ENCODE measurements at regions not wholly inside any gene's neighbourhood (a gene's known extent, or its start where the extent isn't known, plus 50 kb on each side); places are given as distances from the start of the nearest gene placed in this dataset.
A peak's percentile ranks its signal among the peaks of the same experiment; 100 is the strongest.

DNA sequence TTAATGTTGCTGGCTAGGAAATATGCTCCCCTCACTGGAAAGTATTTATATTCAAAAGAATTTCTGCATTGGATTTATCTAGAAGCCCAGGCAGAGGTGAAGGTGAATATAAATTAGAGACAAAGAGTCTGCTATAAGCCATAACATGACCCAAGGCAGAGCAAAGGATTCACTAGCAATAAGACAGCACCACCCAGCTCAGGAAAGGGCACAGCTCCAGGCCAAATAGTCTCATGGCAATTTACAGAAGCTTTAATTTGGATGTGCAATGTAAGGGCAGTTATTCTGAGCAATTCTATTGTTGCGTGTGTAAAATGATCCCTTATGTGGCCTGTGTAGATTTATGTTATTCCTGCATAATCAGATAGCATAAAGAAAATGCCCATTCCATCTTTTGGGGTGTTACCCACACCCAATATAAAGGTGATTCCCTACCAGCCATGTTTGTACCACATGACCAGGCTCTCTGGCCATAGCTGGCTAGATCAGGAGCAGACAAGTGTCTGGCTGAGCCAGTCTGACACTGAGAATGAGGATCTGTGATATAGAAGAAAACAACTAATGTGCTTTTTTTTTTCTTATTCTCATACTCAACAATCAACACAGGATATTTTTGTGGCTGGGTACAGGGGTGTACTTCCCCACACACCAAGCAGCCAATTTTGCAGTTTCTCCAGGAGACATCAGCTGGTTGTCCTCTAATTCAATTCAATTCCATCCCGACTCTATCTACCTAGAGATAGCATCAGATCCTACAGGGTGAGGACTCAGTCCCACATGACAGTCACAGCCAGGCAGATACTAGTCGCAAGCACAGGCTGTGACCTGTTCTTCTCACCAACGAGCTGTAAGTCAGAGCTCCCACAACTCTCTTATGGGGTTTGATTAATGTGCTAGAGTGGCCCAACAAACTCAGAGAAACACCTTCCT, 181.4 kb downstream of the KCTD15 start:
- no peak for DNase-seq (ENCODE audit: low spot score in 2 of 2)
- Histone ChIP-seq H3K9me3 (peaks cover 0 to 7% (median 0%) of the 10 kb centered on the region in 4 donors), H3K4me1 (no peaks in the 10 kb centered on the region), H3K27me3 (no peaks in the 10 kb centered on the region), H3K36me3 (no peaks in the 10 kb centered on the region), H3K27ac (no peak overlapping the region), H3K4me3 (no peak overlapping the region)
- 80 to 82% methylated on average over 4 of the region's 4 CpGs for WGBS, 2 donors
- TF ChIP-seq POLR2A (IDR thresholded peaks at IDR 0.05) (no peak), EP300 (IDR thresholded peaks at IDR 0.05) (no peak)
- TF ChIP-seq, protein P1, sequence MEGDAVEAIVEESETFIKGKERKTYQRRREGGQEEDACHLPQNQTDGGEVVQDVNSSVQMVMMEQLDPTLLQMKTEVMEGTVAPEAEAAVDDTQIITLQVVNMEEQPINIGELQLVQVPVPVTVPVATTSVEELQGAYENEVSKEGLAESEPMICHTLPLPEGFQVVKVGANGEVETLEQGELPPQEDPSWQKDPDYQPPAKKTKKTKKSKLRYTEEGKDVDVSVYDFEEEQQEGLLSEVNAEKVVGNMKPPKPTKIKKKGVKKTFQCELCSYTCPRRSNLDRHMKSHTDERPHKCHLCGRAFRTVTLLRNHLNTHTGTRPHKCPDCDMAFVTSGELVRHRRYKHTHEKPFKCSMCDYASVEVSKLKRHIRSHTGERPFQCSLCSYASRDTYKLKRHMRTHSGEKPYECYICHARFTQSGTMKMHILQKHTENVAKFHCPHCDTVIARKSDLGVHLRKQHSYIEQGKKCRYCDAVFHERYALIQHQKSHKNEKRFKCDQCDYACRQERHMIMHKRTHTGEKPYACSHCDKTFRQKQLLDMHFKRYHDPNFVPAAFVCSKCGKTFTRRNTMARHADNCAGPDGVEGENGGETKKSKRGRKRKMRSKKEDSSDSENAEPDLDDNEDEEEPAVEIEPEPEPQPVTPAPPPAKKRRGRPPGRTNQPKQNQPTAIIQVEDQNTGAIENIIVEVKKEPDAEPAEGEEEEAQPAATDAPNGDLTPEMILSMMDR (IDR thresholded peaks at IDR 0.05), result no peak

- Histone ChIP-seq H3K9me3 (peaks cover 0 to 12% (median 0%) of the 10 kb centered on the region in 4 donors), H3K36me3 (no peaks in the 10 kb centered on the region), H3K4me1 (no peaks in the 10 kb centered on the region), H3K27me3 (no peaks in the 10 kb centered on the region), H3K4me3 (no peak overlapping the region), H3K27ac (no peak overlapping the region)
- no peak for DNase-seq (ENCODE audit: low spot score in 2 of 2)
- TF ChIP-seq, protein P1 (IDR thresholded peaks at IDR 0.05), result no peak
- TF ChIP-seq POLR2A (IDR thresholded peaks at IDR 0.05), result no peak
- TF ChIP-seq EP300 (IDR thresholded peaks at IDR 0.05), result no peak
These were observed 186.0 kb downstream of the KCTD15 start for GRCh38 chr19:33982706-33983105.

- Histone ChIP-seq H3K27ac (no peak overlapping the region), H3K9me3 (peaks cover 0 to 46% (median 0%) of the 10 kb centered on the region in 4 donors), H3K36me3 (no peaks in the 10 kb centered on the region), H3K4me3 (no peak overlapping the region), H3K4me1 (no peaks in the 10 kb centered on the region), H3K27me3 (no peaks in the 10 kb centered on the region)
- DNase-seq (ENCODE audit: low spot score in 2 of 2), result no peak
- TF ChIP-seq POLR2A (IDR thresholded peaks at IDR 0.05), result no peak
- TF ChIP-seq, protein P1 (IDR thresholded peaks at IDR 0.05), result no peak
- TF ChIP-seq EP300 (IDR thresholded peaks at IDR 0.05), result no peak
- WGBS, 2 donors, result 69 to 70% methylated on average over 3 of the region's 3 CpGs
These were observed 183.7 kb upstream of the LSM14A start for GRCh38 chr19:33988601-33989000.

DNA sequence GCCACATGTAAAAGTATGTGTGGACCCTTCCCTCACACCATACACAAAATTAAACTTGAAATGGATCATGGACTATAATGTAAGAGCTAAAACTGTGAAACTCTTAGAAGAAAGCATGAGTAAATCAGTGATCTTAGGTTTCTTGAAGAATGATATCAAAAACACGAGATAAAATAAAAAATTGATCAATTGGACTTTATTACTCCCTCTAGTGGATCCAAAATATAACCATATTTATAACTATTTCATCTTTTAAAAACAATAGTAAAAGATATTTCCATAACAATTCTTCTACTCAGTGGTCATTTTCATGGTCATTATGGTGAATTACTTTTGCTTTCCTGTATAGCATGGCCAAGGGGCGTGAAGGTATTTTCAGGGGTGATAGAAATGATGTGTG, 174.6 kb upstream of the LSM14A start:
- Histone ChIP-seq H3K4me3 (no peak overlapping the region), H3K27me3 (no peaks in the 10 kb centered on the region), H3K4me1 (no peaks in the 10 kb centered on the region), H3K27ac (no peak overlapping the region), H3K9me3 (peaks cover 0 to 6% (median 0%) of the 10 kb centered on the region in 4 donors), H3K36me3 (no peaks in the 10 kb centered on the region)
- no peak for DNase-seq (ENCODE audit: low spot score in 2 of 2)
- TF ChIP-seq EP300 (IDR thresholded peaks at IDR 0.05) (no peak), POLR2A (IDR thresholded peaks at IDR 0.05) (no peak)
- TF ChIP-seq, protein P1 (IDR thresholded peaks at IDR 0.05), result peak in 1 of 5 experiments; percentile 16
- WGBS, 2 donors, result 50 to 53% methylated on average over 2 of the region's 2 CpGs

DNA sequence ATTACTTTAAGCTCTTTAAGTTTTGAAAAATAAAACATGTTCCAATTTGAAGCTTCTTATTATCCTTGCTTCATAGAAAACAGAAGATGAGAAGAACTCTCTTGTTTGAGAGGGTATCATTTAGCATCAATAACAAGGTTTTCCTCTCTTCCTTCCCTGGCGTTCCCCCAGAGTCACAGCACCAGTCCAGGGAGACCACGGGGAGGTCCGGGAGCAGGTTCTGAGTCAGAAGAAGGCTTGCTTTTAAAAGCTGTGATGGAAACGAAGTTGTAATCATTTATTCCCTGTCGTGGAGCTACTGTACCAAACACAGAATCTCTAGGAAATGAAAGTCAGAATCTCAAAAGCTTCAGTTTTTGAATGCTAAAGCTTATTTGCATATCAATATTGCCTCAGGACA, 174.0 kb upstream of the LSM14A start:
- H3K4me1 ChIP-seq, result no peaks in the 10 kb centered on the region
- H3K27me3 ChIP-seq, result no peaks in the 10 kb centered on the region
- no peak overlapping the region for H3K27ac ChIP-seq
- WGBS, 2 donors, result 28 to 30% methylated on average over 5 of the region's 5 CpGs
- H3K36me3 ChIP-seq, result no peaks in the 10 kb centered on the region
- TF ChIP-seq, protein P1 (IDR thresholded peaks at IDR 0.05), result no peak
- TF ChIP-seq POLR2A (IDR thresholded peaks at IDR 0.05), result no peak
- no peak for TF ChIP-seq EP300 (IDR thresholded peaks at IDR 0.05)
- H3K4me3 ChIP-seq, result no peak overlapping the region
- peaks cover 0 to 4% (median 0%) of the 10 kb centered on the region in 4 donors for H3K9me3 ChIP-seq
- DNase-seq (ENCODE audit: low spot score in 2 of 2), result no peak
